OCI-LY7 (cell line): ENCODE measurements at regions not wholly inside any gene's neighbourhood (a gene's known extent, or its start where the extent isn't known, plus 50 kb on each side); places are given as distances from the start of the nearest gene placed in this dataset.

ENCODE experiments used
- BruUV-seq: library from RNA; stranded (reverse); fragments of 400-500 nt; replicated peaks from 2 replicates; lab custom pipeline; 2021; lab: Mats Ljungman, UMichigan
- CTCF ChIA-PET: fragments of 300-600 bp; sonication (Branson Sonifier 250); formaldehyde crosslinking; loops from one replicate; lab custom pipeline; 2022; ENCODE audit warnings: antibody characterized with exemption; ENCODE audit not compliant: unreplicated experiment; lab: Charles Lee
- POLR2A ChIA-PET: fragments of 300-600 bp; sonication (Branson Sonifier 250); formaldehyde crosslinking; loops from one replicate; lab custom pipeline; 2022; ENCODE audit warnings: antibody characterized with exemption; lab: Charles Lee
- DNase-seq: peaks from one replicate; pipeline ENCODE4 v3.0.0-alpha.2; 2015; ENCODE audit warnings: low spot score
- H2AFZ ChIP-seq: fragments of 200-600 bp; sonication (generic), shearing (Covaris generic); 2 replicates; pipeline ENCODE4 v1.6.1; 2014; ENCODE audit warnings: mild to moderate bottlenecking, antibody characterized with exemption, low read length, moderate library complexity
- H3K27ac ChIP-seq: fragments of 200-600 bp; sonication (generic); 2 replicates; pipeline ENCODE4 v1.5.1; 2014; ENCODE audit warnings: mixed run types, low read depth, mild to moderate bottlenecking, moderate library complexity, low read length, inconsistent platforms; ENCODE audit not compliant: poor library complexity, severe bottlenecking
- H3K36me3 ChIP-seq: fragments of 200-600 bp; sonication (generic); 2 replicates; pipeline ENCODE4 v1.6.1; 2014; ENCODE audit warnings: mild to moderate bottlenecking, antibody characterized with exemption, low read length, moderate library complexity, mixed read lengths; ENCODE audit not compliant: insufficient read depth
- H3K4me1 ChIP-seq: fragments of 200-600 bp; sonication (generic); 2 replicates; pipeline ENCODE4 v1.5.1; 2014; ENCODE audit warnings: mild to moderate bottlenecking, low read length; ENCODE audit not compliant: insufficient read depth, poor library complexity, severe bottlenecking
- H3K4me2 ChIP-seq: fragments of 200-600 bp; sonication (generic); 2 replicates; pipeline ENCODE4 v1.6.1; 2014; ENCODE audit warnings: mild to moderate bottlenecking, low read length
- H3K4me3 ChIP-seq: fragments of 200-600 bp; sonication (generic); 2 replicates; pipeline ENCODE4 v1.5.1; 2014; ENCODE audit warnings: mild to moderate bottlenecking, low read depth, low read length; ENCODE audit not compliant: poor library complexity, severe bottlenecking
- H3K79me2 ChIP-seq: fragments of 200-600 bp; sonication (generic); 2 replicates; pipeline ENCODE4 v1.6.1; 2016; ENCODE audit warnings: low read depth, mild to moderate bottlenecking, low read length, moderate library complexity, mixed read lengths; ENCODE audit not compliant: insufficient read depth
- H3K9me2 ChIP-seq: fragments of 200-600 bp; sonication (generic); 2 replicates; pipeline ENCODE4 v1.6.1; 2016; ENCODE audit warnings: mild to moderate bottlenecking, low read length, mixed read lengths; ENCODE audit not compliant: insufficient read depth
- H3K9me3 ChIP-seq: fragments of 200-600 bp; sonication (generic); 2 replicates; pipeline ENCODE4 v1.6.1; 2014; ENCODE audit warnings: mild to moderate bottlenecking, mixed run types, low read length, mixed read lengths
- H4K20me1 ChIP-seq: fragments of 200-600 bp; sonication (generic); 2 replicates; pipeline ENCODE4 v1.6.1; 2014; ENCODE audit warnings: mild to moderate bottlenecking, antibody characterized with exemption, low read length, moderate library complexity, mixed read lengths; ENCODE audit not compliant: insufficient read depth
- EZH2phosphoT487 ChIP-seq: fragments of 200-600 bp; sonication (generic); IDR thresholded peaks from 2 replicates; pipeline ENCODE4 v1.6.1; 2018; ENCODE audit warnings: low read depth, borderline replicate concordance, mild to moderate bottlenecking, mixed run types, antibody characterized with exemption, low read length, moderate library complexity, mixed read lengths
- intact Hi-C: fragments of 100-400 bp; cut with micrococcal nuclease; formaldehyde crosslinking; loops from one replicate; pipeline ENCODE4 v1.10.0; 2022; ENCODE audit not compliant: unreplicated experiment
- TF ChIP-seq, protein P1 (sequence below): fragments of 200-600 bp; sonication (generic); conservative IDR thresholded peaks from 2 replicates; pipeline ENCODE4 v1.5.1; 2014; ENCODE audit warnings: mild to moderate bottlenecking, antibody characterized with exemption, low read length, moderate library complexity, mixed read lengths

DNA sequence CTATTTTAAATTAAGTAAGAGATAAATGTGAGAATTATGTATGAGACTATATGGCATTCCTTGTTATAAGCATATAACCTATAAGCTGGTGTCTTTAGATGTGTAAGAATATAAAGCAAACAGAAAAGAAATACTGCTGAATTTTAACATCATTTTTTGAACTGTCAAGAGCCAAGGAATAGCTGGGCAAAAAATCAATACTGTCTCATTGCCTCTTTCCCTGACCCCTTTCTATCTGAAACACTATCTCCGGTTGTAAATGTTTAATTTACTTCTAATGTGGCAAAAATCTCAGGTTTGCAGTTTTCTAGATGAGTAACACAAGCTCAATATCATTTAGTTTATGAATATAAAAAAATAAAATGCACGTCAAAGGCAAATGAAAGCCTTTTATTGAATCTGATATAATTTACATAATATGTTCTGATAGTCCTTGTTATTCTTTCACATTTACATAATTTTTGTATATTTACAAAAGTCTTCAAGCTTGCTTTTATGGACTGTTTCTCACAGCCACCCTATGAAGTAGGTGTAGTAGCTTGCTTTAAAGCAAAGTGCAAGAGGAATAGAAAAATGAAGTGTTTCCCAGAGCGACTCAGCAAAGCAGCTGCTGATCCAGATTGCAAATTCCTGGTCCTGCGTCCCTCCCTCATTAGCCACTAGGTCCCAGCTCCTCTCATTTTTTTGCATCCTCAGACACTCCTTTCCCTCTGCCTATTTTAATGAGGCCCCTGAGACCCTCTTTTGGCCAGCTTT lies 188.2 kb upstream of the RFC3 start:
- Histone ChIP-seq H3K9me2 (0 out of 2 replicates have a peak, but pooled peaks cover 3% of the 10 kb centered on the region), H2AFZ (no peak overlapping the region), H3K4me1 (no peaks in the 10 kb centered on the region), H3K4me3 (no peak overlapping the region), H3K4me2 (no peak overlapping the region), H3K9me3 (no peaks in the 10 kb centered on the region), H3K36me3 (no peaks in the 10 kb centered on the region), H3K79me2 (no peaks in the 10 kb centered on the region), H4K20me1 (no peaks in the 10 kb centered on the region), H3K27ac (no peak overlapping the region)
- ChIA-PET POLR2A (interaction anchor here (0.5 to 1.4 kb wide), 6 partner anchors 8 to 1667 kb away, joined by 3 to 7 read pairs (median 3); no protein-coding TSS in a partner anchor), CTCF (no interaction called here)
- intact Hi-C loops, result no loop called here
- BruUV-seq, result no TSS peak
- TF ChIP-seq EZH2phosphoT487, result no peak
- TF ChIP-seq, protein P1, sequence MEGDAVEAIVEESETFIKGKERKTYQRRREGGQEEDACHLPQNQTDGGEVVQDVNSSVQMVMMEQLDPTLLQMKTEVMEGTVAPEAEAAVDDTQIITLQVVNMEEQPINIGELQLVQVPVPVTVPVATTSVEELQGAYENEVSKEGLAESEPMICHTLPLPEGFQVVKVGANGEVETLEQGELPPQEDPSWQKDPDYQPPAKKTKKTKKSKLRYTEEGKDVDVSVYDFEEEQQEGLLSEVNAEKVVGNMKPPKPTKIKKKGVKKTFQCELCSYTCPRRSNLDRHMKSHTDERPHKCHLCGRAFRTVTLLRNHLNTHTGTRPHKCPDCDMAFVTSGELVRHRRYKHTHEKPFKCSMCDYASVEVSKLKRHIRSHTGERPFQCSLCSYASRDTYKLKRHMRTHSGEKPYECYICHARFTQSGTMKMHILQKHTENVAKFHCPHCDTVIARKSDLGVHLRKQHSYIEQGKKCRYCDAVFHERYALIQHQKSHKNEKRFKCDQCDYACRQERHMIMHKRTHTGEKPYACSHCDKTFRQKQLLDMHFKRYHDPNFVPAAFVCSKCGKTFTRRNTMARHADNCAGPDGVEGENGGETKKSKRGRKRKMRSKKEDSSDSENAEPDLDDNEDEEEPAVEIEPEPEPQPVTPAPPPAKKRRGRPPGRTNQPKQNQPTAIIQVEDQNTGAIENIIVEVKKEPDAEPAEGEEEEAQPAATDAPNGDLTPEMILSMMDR, result no peak
- no peak for DNase-seq

GRCh38 chr13:33633701-33634545 lies 184.0 kb upstream of the RFC3 start:
- peaks cover 11% of the 10 kb centered on the region for H3K4me1 ChIP-seq
- POLR2A ChIA-PET, result interaction anchor here (0.5 to 1.1 kb wide), 4 partner anchors 10 to 188 kb away, joined by 3 read pairs; no protein-coding TSS in a partner anchor
- H3K36me3 ChIP-seq, result no peaks in the 10 kb centered on the region
- H3K79me2 ChIP-seq, result no peaks in the 10 kb centered on the region
- H2AFZ ChIP-seq, result no peak overlapping the region
- no TSS peak for BruUV-seq
- TF ChIP-seq, protein P1, result no peak
- TF ChIP-seq EZH2phosphoT487, result no peak
- intact Hi-C loops, result no loop called here
- no peak overlapping the region for H3K4me3 ChIP-seq
- H3K9me2 ChIP-seq, result 0 out of 2 replicates have a peak, but pooled peaks cover 3% of the 10 kb centered on the region
- no peak overlapping the region for H3K27ac ChIP-seq
- H4K20me1 ChIP-seq, result no peaks in the 10 kb centered on the region
- DNase-seq, result no peak
- no peaks in the 10 kb centered on the region for H3K9me3 ChIP-seq
- no peak overlapping the region for H3K4me2 ChIP-seq
- CTCF ChIA-PET, result no interaction called here
